HEK293 (cell line): ENCODE measurements at regions not wholly inside any gene's neighbourhood (a gene's known extent, or its start where the extent isn't known, plus 50 kb on each side); places are given as distances from the start of the nearest gene placed in this dataset.

ENCODE experiments used
- CTCF ChIA-PET: fragments of 350-600 bp; formaldehyde crosslinking; extraction: SDS; loops from one replicate; lab custom pipeline; 2021; ENCODE audit warnings: antibody characterized with exemption; lab: Yijun Ruan, JAX
- POLR2A ChIA-PET: fragments of 300-600 bp; formaldehyde crosslinking; extraction: SDS; loops from one replicate; lab custom pipeline; 2020; ENCODE audit warnings: antibody characterized with exemption, inconsistent platforms; lab: Yijun Ruan, JAX
- H3K27ac ChIP-seq: fragments of 200-500 bp; sonication (Bioruptor generic); 2 replicates; pipeline ENCODE4 v1.5.1; 2014; ENCODE audit warnings: low read depth, low read length, control low read depth, inconsistent platforms; ENCODE audit errors: extremely low read depth
- H3K36me3 ChIP-seq, 2 experiments: fragments of 200-500 bp in 1 of 2; sonication (Bioruptor generic) in 1 of 2; 1 replicate in 1 of 2; 2 replicates in 1 of 2; pipeline ENCODE4 v1.5.1; 2014 to 2017; ENCODE audit warnings: inconsistent platforms in 2 of 2, low read length in 2 of 2; ENCODE audit not compliant: control insufficient read depth in 2 of 2, insufficient read depth in 1 of 2
- H3K4me1 ChIP-seq: fragments of 200-500 bp; sonication (Bioruptor generic); 2 replicates; pipeline ENCODE4 v1.5.1; 2014; ENCODE audit warnings: mild to moderate bottlenecking, low read length, inconsistent platforms; ENCODE audit not compliant: control insufficient read depth, insufficient read depth
- H3K4me3 ChIP-seq: 2 replicates; pipeline ENCODE4 v1.5.1; 2011; ENCODE audit warnings: low read depth, mild to moderate bottlenecking, control low read depth, low read length, moderate library complexity
- H3K9me3 ChIP-seq: fragments of 200-500 bp; sonication (Bioruptor generic); 2 replicates; pipeline ENCODE4 v1.5.1; 2014; ENCODE audit warnings: low read depth, low read length, inconsistent platforms; ENCODE audit not compliant: control insufficient read depth, insufficient read depth
- AEBP2 ChIP-seq: fragments of 450-650 bp; formaldehyde crosslinking; IDR thresholded peaks from 2 replicates; pipeline ENCODE4 v1.5.1; 2016; ENCODE audit warnings: missing biosample characterization, missing genetic modification characterization, borderline replicate concordance
- BCL6B ChIP-seq: fragments of 450-650 bp; formaldehyde crosslinking; IDR thresholded peaks from 2 replicates; pipeline ENCODE4 v1.5.1; 2017; ENCODE audit warnings: missing biosample characterization, missing genetic modification characterization
- GLIS1 ChIP-seq: fragments of 450-650 bp; formaldehyde crosslinking; IDR thresholded peaks from 2 replicates; pipeline ENCODE4 v1.5.1; 2016; ENCODE audit warnings: missing biosample characterization, missing genetic modification characterization
- OVOL3 ChIP-seq: fragments of 450-650 bp; formaldehyde crosslinking; IDR thresholded peaks from 2 replicates; pipeline ENCODE4 v1.5.1; 2016; ENCODE audit warnings: missing biosample characterization, missing genetic modification characterization
- PBX3 ChIP-seq: sonication (generic); formaldehyde crosslinking; IDR thresholded peaks from 2 replicates; pipeline ENCODE4 v1.8.1; 2022; ENCODE audit warnings: mild to moderate bottlenecking, moderate library complexity, missing genetic modification reagents
- PRDM6 ChIP-seq: fragments of 450-650 bp; formaldehyde crosslinking; IDR thresholded peaks from 2 replicates; pipeline ENCODE4 v1.5.1; 2017; ENCODE audit warnings: missing biosample characterization, missing genetic modification characterization
- SETDB1 ChIP-seq: IDR thresholded peaks from one replicate; pipeline ENCODE4 v1.6.1; 2017; ENCODE audit warnings: mild to moderate bottlenecking, low read length, moderate library complexity, mixed read lengths; ENCODE audit not compliant: insufficient read length
- WT1 ChIP-seq: fragments of 450-650 bp; formaldehyde crosslinking; IDR thresholded peaks from 2 replicates; pipeline ENCODE4 v1.5.1; 2016; ENCODE audit warnings: missing biosample characterization, missing genetic modification characterization
- ZNF175 ChIP-seq: fragments of 450-650 bp; formaldehyde crosslinking; IDR thresholded peaks from 2 replicates; pipeline ENCODE4 v1.5.1; 2016; ENCODE audit warnings: missing biosample characterization, missing genetic modification characterization
- ZNF239 ChIP-seq: fragments of 450-650 bp; formaldehyde crosslinking; IDR thresholded peaks from 2 replicates; pipeline ENCODE4 v1.5.1; 2016; ENCODE audit warnings: missing biosample characterization, missing genetic modification characterization
- ZNF26 ChIP-seq: fragments of 450-650 bp; formaldehyde crosslinking; IDR thresholded peaks from 2 replicates; pipeline ENCODE4 v1.5.1; 2016; ENCODE audit warnings: missing biosample characterization, missing genetic modification characterization
- ZNF302 ChIP-seq: fragments of 450-650 bp; formaldehyde crosslinking; IDR thresholded peaks from 2 replicates; pipeline ENCODE4 v1.5.1; 2016; ENCODE audit warnings: missing biosample characterization, missing genetic modification characterization, low read depth
- ZNF366 ChIP-seq: fragments of 450-650 bp; formaldehyde crosslinking; conservative IDR thresholded peaks from 2 replicates; pipeline ENCODE4 v1.5.1; 2016; ENCODE audit warnings: missing biosample characterization, missing genetic modification characterization
- ZNF530 ChIP-seq: fragments of 450-650 bp; formaldehyde crosslinking; IDR thresholded peaks from 2 replicates; pipeline ENCODE4 v1.5.1; 2016; ENCODE audit warnings: low read depth, missing biosample characterization, missing genetic modification characterization
- ZNF548 ChIP-seq: fragments of 450-650 bp; formaldehyde crosslinking; IDR thresholded peaks from 2 replicates; pipeline ENCODE4 v1.5.1; 2016; ENCODE audit warnings: missing biosample characterization, missing genetic modification characterization
- ZNF580 ChIP-seq: fragments of 450-650 bp; formaldehyde crosslinking; IDR thresholded peaks from 2 replicates; pipeline ENCODE4 v1.5.1; 2016; ENCODE audit warnings: missing biosample characterization, missing genetic modification characterization
- ZNF626 ChIP-seq: fragments of 450-650 bp; sonication (Bioruptor Pico); formaldehyde crosslinking; IDR thresholded peaks from 2 replicates; pipeline ENCODE4 v1.5.1; 2018; ENCODE audit warnings: missing biosample characterization, missing genetic modification characterization, inconsistent platforms
- ZNF629 ChIP-seq: fragments of 450-650 bp; formaldehyde crosslinking; IDR thresholded peaks from 2 replicates; pipeline ENCODE4 v1.5.1; 2017; ENCODE audit warnings: missing biosample characterization, missing genetic modification characterization
- ZNF670 ChIP-seq: fragments of 450-650 bp; formaldehyde crosslinking; IDR thresholded peaks from 2 replicates; pipeline ENCODE4 v1.5.1; 2016; ENCODE audit warnings: missing biosample characterization, missing genetic modification characterization, low read depth
- ZNF747 ChIP-seq: fragments of 450-650 bp; formaldehyde crosslinking; IDR thresholded peaks from 2 replicates; pipeline ENCODE4 v1.5.1; 2016; ENCODE audit warnings: missing biosample characterization, missing genetic modification characterization
- ZNF777 ChIP-seq: fragments of 450-650 bp; formaldehyde crosslinking; IDR thresholded peaks from 2 replicates; pipeline ENCODE4 v1.5.1; 2017; ENCODE audit warnings: missing biosample characterization, missing genetic modification characterization, borderline replicate concordance
- ZNF792 ChIP-seq: fragments of 450-650 bp; formaldehyde crosslinking; IDR thresholded peaks from 2 replicates; pipeline ENCODE4 v1.5.1; 2016; ENCODE audit warnings: missing biosample characterization, missing genetic modification characterization
- ZNF837 ChIP-seq: fragments of 450-650 bp; formaldehyde crosslinking; IDR thresholded peaks from 2 replicates; pipeline ENCODE4 v1.5.1; 2016; ENCODE audit warnings: missing biosample characterization, missing genetic modification characterization

GRCh38 chr5:179414459-179415261 lies 69.4 kb upstream of the ADAMTS2 start:
- H3K27ac ChIP-seq, result no peak overlapping the region
- H3K4me1 ChIP-seq, result no peaks in the 10 kb centered on the region
- H3K9me3 ChIP-seq, result no peaks in the 10 kb centered on the region
- ChIA-PET POLR2A (no interaction called here), CTCF (interaction anchor here (0.7 kb wide), 1 partner anchor 797 kb away, joined by 3 read pairs; no protein-coding TSS in a partner anchor)
- H3K36me3 ChIP-seq, result no peaks in the 10 kb centered on the region
- TF ChIP-seq GLIS1 (tag by site-specific recombination) (peak; percentile 38; the same call in 1 of the 2 replicates), BCL6B (no peak), PRDM6 (tag by site-specific recombination) (no peak)
- H3K4me3 ChIP-seq, result no peak overlapping the region

GRCh38 chr5:179413711-179414458 lies 68.6 kb upstream of the ADAMTS2 start:
- Histone ChIP-seq H3K4me3 (no peak overlapping the region), H3K36me3 (no peaks in the 10 kb centered on the region), H3K27ac (no peak overlapping the region), H3K9me3 (no peaks in the 10 kb centered on the region), H3K4me1 (no peaks in the 10 kb centered on the region)
- CTCF ChIA-PET, result interaction anchor here (0.7 kb wide), 1 partner anchor 8 kb away, joined by 4 read pairs; no protein-coding TSS in a partner anchor
- POLR2A ChIA-PET, result no interaction called here
- TF ChIP-seq ZNF792 (tag by site-specific recombination), result no peak
- no peak for TF ChIP-seq WT1 (tag by site-specific recombination)
- TF ChIP-seq ZNF366 (tag by site-specific recombination), result no peak
- TF ChIP-seq OVOL3 (tag by site-specific recombination), result no peak
- TF ChIP-seq ZNF26 (tag by site-specific recombination), result no peak
- no peak for TF ChIP-seq ZNF175 (tag by site-specific recombination)
- no peak for TF ChIP-seq ZNF747
- no peak for TF ChIP-seq AEBP2 (tag by site-specific recombination)
- TF ChIP-seq ZNF777 (tag by site-specific recombination), result no peak
- no peak for TF ChIP-seq ZNF670 (tag by site-specific recombination)
- TF ChIP-seq ZNF580 (tag by site-specific recombination), result no peak
- no peak for TF ChIP-seq ZNF837 (tag by site-specific recombination)
- TF ChIP-seq ZNF239 (tag by site-specific recombination), result no peak
- no peak for TF ChIP-seq ZNF530
- no peak for TF ChIP-seq ZNF629
- no peak for TF ChIP-seq SETDB1
- TF ChIP-seq ZNF302 (tag by site-specific recombination), result no peak
- no peak for TF ChIP-seq PBX3 (CRISPR knock-in tag)
- no peak for TF ChIP-seq ZNF548 (tag by site-specific recombination)
- no peak for TF ChIP-seq ZNF626 (tag by site-specific recombination)
